ENCODE measurements at regions not wholly inside any gene's neighbourhood (a gene's known extent, or its start where the extent isn't known, plus 50 kb on each side); places are given as distances from the start of the nearest gene placed in this dataset.

- no peak for DNase-seq
These were observed 387.5 kb downstream of the FAM170A start for GRCh38 chr5:120016717-120017382.

DNA sequence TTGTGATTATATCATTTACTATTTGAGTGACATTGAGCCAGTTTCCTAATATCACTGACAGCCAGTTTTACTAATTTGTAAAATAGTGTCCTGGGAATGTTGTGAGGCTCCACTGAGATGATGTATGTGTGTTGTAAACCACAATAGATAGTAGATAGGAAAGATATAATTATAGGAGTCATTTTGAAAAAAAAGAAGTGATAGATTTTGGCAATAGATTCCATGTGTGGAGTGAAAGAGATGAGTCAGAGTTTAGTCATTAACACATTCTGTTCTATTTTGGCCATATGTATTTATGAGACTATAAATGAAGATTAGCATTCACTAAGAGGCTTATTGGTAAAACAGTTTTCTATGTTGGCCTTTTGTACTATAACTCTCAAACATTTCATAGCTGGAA, 388.2 kb downstream of the FAM170A start:
- DNase-seq: no peak

- no peak for DNase-seq
These were observed 405.8 kb downstream of the FAM170A start for GRCh38 chr5:120035181-120035580.

- no peak for DNase-seq
These were observed 406.6 kb downstream of the FAM170A start for GRCh38 chr5:120035815-120036577.

DNA sequence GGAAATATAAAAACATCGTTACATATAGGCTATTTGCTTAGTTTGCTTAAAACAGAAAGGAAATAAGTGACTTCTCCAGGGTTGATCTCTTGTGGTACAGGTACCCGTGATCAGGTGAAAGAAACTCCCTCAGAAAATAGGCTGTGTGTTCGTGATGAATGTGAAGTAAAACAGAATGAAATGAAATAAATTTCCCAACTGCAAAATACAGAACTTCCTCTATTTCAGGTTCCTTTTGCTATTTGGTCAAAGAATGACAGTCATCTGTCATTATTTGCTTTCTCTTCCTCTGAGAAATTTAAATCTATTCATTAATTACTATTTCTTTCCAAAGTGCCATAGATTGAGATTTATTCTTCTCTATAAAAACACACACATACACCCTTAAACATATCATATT, 408.1 kb downstream of the FAM170A start:
- no peak for DNase-seq

DNA sequence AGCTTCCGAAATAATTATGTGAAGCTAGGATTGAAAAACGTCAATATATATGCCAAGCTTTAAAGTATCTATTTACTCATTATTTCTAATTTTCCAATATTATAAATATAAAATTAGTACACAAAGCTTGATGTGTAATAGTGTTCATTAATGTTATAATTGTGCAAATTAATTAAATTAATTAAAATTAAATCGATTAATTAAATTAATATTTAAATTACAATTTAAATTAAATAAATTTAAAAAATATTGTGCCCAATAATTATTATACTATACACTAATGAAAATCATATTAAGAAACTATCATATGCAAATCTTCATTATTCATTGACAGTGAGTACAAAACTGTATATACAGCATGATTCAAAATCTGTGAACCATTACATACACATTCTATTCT, 409.8 kb downstream of the FAM170A start:
- DNase-seq: no peak

DNA sequence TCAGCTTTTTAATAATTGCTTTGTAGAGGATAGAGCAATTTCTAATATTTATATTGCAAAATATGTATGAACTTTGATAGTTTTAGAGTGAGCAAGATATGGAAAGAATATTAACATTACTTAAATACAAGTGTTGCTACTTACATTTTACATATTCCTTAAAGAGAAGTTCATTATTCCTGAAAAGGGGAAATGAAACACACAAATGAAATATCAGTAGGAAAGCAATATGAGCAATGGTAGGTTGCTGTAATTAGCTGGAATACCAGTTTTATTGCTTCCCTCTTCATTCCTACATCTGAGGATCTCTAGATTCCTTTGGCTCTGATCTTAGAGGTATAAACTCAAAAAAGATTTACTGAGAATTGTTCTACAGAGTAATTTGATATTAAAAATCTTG, 414.1 kb downstream of the FAM170A start:
- DNase-seq: no peak

GRCh38 chr5:120052916-120053828, 410.9 kb upstream of the PRR16 start:
- DNase-seq: no peak

GRCh38 chr5:120053841-120054240, 410.3 kb upstream of the PRR16 start:
- no peak for DNase-seq

GRCh38 chr5:120055858-120056257, 408.2 kb upstream of the PRR16 start:
- no peak for DNase-seq

- DNase-seq: no peak
These were observed 401.6 kb upstream of the PRR16 start for GRCh38 chr5:120062515-120062917.

DNA sequence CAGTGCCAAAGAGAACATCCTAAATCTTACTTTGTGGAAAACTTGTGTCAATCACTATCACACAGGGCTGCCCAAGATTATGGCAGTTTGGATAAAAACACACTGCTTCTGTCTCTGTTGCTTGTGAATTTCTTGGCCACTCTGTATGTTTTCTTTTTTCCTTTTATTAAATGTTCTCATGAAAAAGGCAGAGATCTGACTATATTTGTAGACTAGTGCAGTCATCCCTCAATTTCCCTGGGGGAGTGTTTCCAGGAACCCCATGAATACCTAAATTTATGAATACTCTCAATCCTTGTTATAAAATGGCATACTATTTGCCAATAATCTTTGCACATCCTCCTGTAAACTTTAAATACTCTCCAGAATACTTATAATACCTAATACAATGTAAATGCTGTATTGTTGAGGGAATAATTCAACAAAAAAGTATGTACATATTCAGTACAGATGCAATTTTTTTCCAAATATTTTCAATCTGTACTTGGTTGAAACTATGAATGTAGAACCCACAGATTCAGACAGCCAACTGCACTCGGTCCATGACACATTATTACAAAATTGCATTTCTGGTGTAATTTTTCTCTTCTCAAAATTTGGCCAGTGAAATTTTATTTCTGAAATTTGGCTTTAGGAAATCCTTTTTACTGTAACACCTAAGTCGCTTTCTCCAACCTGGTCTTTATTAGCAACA, 391.9 kb upstream of the PRR16 start:
- DNase-seq: no peak

DNA sequence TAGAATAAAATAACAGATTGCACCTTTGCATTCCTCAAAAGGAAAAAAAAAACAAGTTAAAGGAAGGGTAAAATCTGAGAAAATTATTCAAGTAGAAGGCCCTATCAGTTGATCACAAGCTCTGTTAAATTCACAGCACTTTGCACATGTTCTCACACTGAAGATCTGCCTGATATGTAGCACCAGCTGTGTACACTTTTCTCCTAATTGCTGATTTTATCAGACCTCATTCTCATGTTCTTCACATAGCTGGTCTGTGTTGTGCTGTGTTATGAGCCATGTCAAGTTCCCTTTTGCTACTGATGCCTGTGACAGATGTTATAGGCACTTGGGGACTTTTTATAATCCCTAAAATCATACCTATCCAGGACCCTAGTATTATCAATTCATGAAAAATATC, 390.4 kb upstream of the PRR16 start:
- no peak for DNase-seq

- no peak for DNase-seq
These were observed 383.3 kb upstream of the PRR16 start for GRCh38 chr5:120080781-120081180.

DNA sequence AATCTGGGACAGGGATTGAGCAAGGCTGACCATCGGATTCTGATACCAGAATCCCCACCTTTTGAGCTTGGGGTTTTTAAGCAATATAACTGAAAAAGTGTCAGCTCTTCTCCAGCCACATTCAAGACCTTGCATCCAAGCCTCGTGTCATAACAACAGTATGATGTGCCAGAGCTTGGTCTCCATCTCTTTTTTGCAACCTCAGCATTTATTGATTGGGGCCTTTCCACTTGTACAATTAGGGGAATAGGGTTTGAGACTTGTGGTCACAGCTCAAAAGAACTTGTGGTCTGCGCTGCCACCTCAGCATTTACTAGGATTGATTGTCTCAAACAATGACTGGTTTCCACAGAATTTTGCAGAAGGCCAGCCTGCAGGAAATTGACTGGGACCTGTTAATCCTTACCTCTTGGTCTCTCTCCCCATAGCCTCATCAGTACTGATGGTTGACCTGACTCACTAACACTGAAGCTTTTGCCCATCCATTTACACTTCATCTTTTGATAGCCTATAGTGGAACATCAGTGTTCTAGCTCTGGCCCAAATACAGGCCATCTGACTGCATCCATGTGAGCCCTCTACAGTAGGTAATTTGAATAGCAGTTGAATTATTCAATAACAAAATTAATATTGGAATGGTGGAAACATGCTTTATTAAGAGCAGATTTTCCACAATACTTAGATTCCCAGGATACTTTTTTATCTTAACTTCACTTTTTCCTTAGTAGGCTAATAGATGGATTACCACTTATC, 381.6 kb upstream of the PRR16 start:
- no peak for DNase-seq

DNA sequence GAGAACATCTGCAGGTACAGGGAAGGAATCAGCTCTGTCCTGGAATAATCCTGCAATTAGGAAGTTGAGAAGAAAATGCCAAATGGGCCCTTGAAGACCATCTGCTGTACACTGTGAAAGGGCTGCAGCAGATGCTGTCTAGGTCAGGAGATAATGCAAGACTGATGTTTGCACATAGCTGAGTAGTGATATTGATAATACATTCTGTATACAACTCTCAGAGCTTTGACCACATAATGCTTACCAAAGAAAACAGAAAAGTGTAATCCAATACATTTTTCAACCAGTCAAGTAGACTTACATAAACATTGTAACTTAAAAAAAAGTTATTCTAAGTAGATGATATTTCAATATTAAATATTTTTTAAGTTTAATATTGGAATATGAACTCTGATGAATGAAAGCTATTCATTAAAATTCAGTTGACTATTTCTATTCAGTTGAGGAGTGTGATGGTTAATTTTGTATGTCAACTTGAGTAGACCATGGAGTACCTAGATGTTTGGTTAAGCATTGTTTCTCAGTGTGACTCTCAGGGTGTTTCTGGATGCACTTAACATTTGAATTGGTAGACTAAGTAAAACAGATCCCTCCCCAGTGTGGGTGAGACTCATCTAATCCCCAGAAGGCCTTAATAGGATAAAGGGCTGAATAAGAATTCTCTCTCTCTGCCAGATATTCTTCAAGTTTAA, 380.1 kb upstream of the PRR16 start:
- DNase-seq: no peak

DNA sequence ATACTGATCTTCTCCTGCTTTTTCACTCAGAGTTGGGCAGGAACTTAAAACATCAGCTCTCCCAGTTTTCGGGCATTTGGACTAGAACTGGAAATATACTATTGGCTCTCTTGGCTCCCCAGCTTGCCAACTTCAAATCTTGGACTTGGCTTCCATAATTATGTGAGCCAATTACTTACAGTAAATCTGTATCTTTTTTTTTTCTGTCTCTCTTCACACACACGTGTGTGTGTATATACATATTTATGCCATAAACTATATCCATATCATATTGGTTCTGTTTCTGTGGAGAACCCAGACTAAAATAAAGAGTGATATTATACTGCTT, 379.6 kb upstream of the PRR16 start:
- DNase-seq: no peak

DNA sequence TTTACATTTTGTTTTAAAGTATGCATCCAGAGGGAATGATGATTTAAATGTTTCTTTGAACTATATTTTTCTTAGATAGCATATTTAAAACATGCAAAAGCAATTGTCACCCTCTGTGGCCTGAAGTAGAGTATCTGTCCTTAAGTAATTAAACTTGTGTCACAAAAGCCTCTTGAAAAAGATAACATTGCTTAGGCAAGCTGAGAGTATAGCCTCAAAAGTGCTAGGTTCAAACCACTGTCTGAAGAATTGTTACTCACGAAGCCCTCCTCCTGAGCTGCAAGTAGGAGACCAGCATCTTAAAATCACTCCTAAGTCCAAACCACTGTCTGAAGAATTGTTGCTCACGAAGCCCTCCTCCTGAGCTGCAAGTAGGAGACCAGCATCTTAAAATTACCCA, 378.0 kb upstream of the PRR16 start:
- DNase-seq: no peak

- DNase-seq: no peak
These were observed 375.7 kb upstream of the PRR16 start for GRCh38 chr5:120088412-120088811.

DNA sequence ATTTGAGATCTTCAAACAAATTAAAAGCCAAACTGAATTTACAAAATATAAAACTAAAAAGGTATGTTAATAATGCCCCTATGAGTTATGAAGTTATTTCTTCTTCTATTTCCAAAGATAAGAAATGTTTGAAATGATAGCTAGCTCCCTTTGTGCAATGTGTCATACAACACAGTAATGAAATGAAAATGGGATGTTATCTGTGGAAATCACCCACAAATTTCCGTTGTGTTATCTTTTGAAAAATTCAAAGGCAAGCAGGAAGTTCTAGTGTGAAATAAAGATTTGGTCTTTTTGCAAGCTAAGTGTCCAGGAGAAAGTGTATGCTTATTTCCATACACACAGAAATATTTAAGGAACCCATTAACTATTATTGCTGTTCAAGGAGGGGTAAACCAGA, 375.3 kb upstream of the PRR16 start:
- DNase-seq: no peak

GRCh38 chr5:120091376-120091948, 372.6 kb upstream of the PRR16 start:
- no peak for DNase-seq
